GM12878 (cell line): ENCODE measurements at regions not wholly inside any gene's neighbourhood (a gene's known extent, or its start where the extent isn't known, plus 50 kb on each side); places are given as distances from the start of the nearest gene placed in this dataset.

Source experiments
- CEBPZ ChIP-seq: fragments of 150-350 bp; IDR thresholded peaks from 2 replicates; pipeline ENCODE4 v1.6.1; 2016; ENCODE audit warnings: low read depth, low read length
- CTCF ChIP-seq, 3 experiments: IDR thresholded peaks in 2 of 3; conservative IDR thresholded peaks in 1 of 3; 2 replicates each; pipeline ENCODE4 v1.5.1; 2011; ENCODE audit warnings: low read depth in 3 of 3, low read length in 3 of 3, mild to moderate bottlenecking in 3 of 3, control low read depth in 2 of 3, moderate library complexity in 2 of 3, inconsistent platforms in 1 of 3, mixed read lengths in 1 of 3; ENCODE audit not compliant: control insufficient read depth in 2 of 3, insufficient read depth in 1 of 3; ENCODE audit errors: extremely low read depth in 1 of 3
- EGR1 ChIP-seq, 2 experiments: IDR thresholded peaks; 1 replicate in 1 of 2; 2 replicates in 1 of 2; pipeline ENCODE4 v1.6.1; 2011 to 2012; ENCODE audit warnings: low read depth in 2 of 2, low read length in 2 of 2, borderline replicate concordance in 1 of 2, mild to moderate bottlenecking in 1 of 2, moderate library complexity in 1 of 2
- HDAC6 ChIP-seq: fragments of 200-600 bp; sonication (generic); IDR thresholded peaks from one replicate; pipeline ENCODE4 v1.8.0; 2017; ENCODE audit warnings: antibody characterized with exemption; ENCODE audit not compliant: unreplicated experiment
- PAX5 ChIP-seq: IDR thresholded peaks from 2 replicates; pipeline ENCODE4 v1.6.1; 2011; ENCODE audit warnings: low read depth, low read length, borderline replicate concordance
- USF1 ChIP-seq: IDR thresholded peaks from 2 replicates; pipeline ENCODE4 v1.6.1; 2011; ENCODE audit warnings: borderline replicate concordance, low read depth, mild to moderate bottlenecking, moderate library complexity, mixed read lengths, low read length; ENCODE audit not compliant: insufficient read depth; ENCODE audit errors: extremely low read length

GRCh38 chr12:60093428-60093827 lies 497.6 kb downstream of the SLC16A7 start:
- no peak for TF ChIP-seq CEBPZ
- no peak for TF ChIP-seq CTCF (IDR thresholded peaks at IDR 0.05 in 2 of 3, conservative IDR thresholded peaks at IDR 0.05 in 1 of 3; ENCODE audit: control insufficient read depth in 2 of 3, extremely low read depth in 1 of 3, insufficient read depth in 1 of 3, low read depth in 3 of 3, low read length in 3 of 3)
- no peak for TF ChIP-seq EGR1 (IDR thresholded peaks at IDR 0.05; ENCODE audit: borderline replicate concordance in 1 of 2, low read depth in 2 of 2, low read length in 2 of 2)
- TF ChIP-seq PAX5 = no peak
- no peak for TF ChIP-seq HDAC6
- no peak for TF ChIP-seq USF1
